ENCODE measurements at regions not wholly inside any gene's neighbourhood (a gene's known extent, or its start where the extent isn't known, plus 50 kb on each side); places are given as distances from the start of the nearest gene placed in this dataset.

DNA sequence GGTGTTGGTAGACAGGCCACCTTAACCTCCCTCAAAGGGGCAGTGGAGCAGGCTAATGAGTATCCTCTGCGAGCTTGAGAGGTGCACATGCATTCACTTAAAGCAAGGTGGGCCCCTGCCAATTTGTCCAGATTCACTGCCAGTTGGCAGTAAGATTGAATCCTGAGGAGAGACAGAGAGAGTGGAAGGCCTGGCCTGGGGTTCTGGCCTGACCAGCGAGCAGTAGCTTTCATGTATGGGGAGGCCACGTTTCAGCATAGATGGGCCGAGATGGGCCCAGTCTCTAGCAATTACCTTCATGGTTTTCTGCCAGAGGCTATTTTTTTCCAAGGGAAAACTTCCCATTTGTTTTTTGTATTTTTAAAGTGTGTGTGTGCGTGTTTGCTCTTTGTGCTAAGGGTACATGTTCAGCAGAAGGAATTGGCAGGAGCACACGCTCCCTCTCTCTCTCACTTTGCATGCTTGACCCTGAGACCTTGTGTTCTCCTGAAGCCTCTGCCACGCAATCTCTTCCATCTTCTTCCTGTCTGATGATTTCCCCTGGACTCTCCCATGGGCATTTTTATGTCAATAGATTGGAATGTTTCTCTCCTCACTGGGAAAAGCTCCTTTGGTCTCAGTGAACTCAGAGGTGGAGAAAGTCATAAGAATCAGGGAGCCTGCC lies 215.8 kb upstream of the SFRP2 start:
- Mint-ChIP-seq H3K4me3 (no peak overlapping the region), H3K36me3 (ENCODE audit: low read depth) (no peaks in the 10 kb centered on the region), H3K27ac (no peak overlapping the region), H3K27me3 (peaks cover 7% of the 10 kb centered on the region), H3K9me3 (no peaks in the 10 kb centered on the region), H3K4me1 (no peaks in the 10 kb centered on the region)
- no peak for ATAC-seq (replicated peaks)

DNA sequence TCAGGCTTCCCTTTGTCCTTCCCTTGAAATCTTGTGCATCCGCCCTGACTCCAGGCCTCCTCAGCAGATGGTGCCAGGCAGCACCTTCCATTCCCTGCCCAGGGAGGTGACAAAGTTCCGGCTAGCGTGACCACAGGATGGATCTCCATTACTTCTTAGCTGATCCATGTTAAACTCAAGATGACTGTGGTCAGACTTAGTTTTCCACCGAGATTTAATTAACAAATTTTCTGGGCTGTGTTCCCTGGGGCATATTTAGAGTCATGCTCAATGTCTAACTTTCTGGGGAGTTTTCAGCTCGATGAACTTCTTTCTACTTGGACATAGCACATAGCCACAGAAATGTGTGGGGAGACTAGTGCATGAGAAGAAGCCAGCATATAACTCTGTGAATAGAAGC lies 215.1 kb upstream of the SFRP2 start:
- no peaks in the 10 kb centered on the region for H3K9me3 Mint-ChIP-seq
- H3K27me3 Mint-ChIP-seq, result peaks cover 10% of the 10 kb centered on the region
- no peak overlapping the region for H3K4me3 Mint-ChIP-seq
- no peak for ATAC-seq (replicated peaks)
- H3K36me3 Mint-ChIP-seq (ENCODE audit: low read depth), result no peaks in the 10 kb centered on the region
- H3K4me1 Mint-ChIP-seq, result no peaks in the 10 kb centered on the region
- H3K27ac Mint-ChIP-seq, result no peak overlapping the region

DNA sequence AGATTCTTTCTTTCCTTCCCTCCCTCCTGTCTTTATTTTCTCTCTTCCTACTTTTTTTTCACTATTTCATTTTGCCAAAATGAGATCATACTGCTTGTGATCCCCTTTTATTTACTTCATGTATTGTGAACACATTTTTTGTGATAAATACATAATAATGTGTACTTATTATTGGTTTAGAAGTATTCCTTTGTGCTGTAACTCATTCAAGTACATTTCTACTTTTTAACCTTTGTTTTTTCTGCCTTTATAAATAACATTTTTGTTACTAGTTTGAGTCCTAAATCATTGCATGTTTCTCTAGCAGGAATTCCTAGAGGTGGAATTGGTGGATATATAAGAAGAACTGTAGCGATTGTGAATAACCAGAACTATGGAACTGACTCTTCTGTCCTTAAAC lies 214.5 kb upstream of the SFRP2 start:
- peaks cover 11% of the 10 kb centered on the region for H3K27me3 Mint-ChIP-seq
- H3K4me1 Mint-ChIP-seq, result no peaks in the 10 kb centered on the region
- H3K27ac Mint-ChIP-seq, result no peak overlapping the region
- no peak for ATAC-seq (replicated peaks)
- no peaks in the 10 kb centered on the region for H3K9me3 Mint-ChIP-seq
- no peak overlapping the region for H3K4me3 Mint-ChIP-seq
- H3K36me3 Mint-ChIP-seq (ENCODE audit: low read depth), result no peaks in the 10 kb centered on the region

DNA sequence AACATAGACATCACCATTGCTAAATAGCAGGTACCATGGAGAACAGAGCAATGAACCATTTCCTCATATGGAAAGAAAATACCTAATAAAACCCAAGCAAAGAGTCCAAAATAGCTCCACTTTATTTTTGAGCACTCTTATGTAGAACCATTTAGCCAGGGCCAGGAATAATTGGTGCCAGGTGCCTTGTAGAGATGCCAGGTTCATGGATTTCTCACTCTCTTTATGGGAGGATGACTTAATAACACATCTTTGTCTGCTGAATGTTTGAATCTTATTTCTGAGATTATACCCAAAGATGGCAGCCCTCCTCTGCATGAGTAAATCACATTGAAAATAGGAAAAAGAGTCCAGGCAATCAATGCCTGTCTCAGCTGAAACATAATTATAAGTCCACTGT lies 212.3 kb upstream of the SFRP2 start:
- Mint-ChIP-seq H3K4me1 (no peaks in the 10 kb centered on the region), H3K27ac (no peak overlapping the region), H3K27me3 (peaks cover 14% of the 10 kb centered on the region)

DNA sequence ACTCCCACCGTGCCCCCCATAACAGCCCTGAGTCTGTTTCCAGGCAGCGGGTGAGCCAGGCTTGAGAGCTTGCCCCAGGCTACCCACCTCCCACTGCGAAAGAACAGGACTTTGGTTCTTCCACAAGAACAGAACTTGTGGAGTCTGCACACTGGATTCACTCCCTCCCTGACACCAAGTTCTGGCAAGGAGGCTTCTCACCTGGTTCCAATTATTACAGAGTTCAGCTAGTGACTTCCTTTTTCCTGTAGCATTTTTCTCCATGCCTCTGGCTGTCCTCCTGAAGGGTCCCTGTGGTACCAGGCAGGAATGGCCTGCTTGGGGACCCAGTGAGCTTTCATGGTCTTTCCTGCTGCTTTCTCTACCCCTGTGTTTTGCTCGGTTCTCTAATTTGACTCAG lies 208.6 kb upstream of the SFRP2 start:
- Mint-ChIP-seq H3K36me3 (ENCODE audit: low read depth) (no peaks in the 10 kb centered on the region), H3K4me3 (no peak overlapping the region), H3K27ac (no peak overlapping the region), H3K27me3 (peaks cover 20% of the 10 kb centered on the region), H3K4me1 (no peaks in the 10 kb centered on the region), H3K9me3 (peaks cover 13% of the 10 kb centered on the region)
- no peak for ATAC-seq (replicated peaks)

More for the DNA sequence above, 212.3 kb upstream of the SFRP2 start:
- H3K36me3 Mint-ChIP-seq (ENCODE audit: low read depth), result no peaks in the 10 kb centered on the region
- no peak overlapping the region for H3K4me3 Mint-ChIP-seq
- H3K9me3 Mint-ChIP-seq, result peaks cover 6% of the 10 kb centered on the region
- ATAC-seq (replicated peaks), result no peak

DNA sequence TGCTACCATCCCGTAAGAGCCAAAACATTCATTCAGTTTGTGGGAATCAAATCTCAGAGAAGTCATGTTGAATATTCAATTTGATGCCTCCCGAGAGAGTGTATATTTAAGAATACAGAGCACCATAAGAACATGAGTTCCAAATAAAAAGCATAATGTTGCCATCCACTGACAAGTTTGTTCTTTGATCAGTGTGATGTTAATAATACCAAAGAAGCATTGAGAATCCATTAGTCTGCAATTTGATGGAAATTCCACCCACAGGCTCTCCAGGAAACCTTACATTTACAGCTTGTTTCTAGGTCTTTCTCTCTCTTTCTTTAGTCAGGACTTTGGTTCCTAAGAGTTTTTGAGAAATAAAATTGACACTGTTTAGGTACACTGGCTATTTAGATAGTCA lies 200.6 kb upstream of the SFRP2 start:
- Mint-ChIP-seq H3K4me1 (no peaks in the 10 kb centered on the region), H3K27me3 (peaks cover 12% of the 10 kb centered on the region), H3K9me3 (peaks cover 2% of the 10 kb centered on the region), H3K36me3 (ENCODE audit: low read depth) (no peaks in the 10 kb centered on the region), H3K27ac (no peak overlapping the region), H3K4me3 (no peak overlapping the region)
- ATAC-seq (replicated peaks), result no peak

DNA sequence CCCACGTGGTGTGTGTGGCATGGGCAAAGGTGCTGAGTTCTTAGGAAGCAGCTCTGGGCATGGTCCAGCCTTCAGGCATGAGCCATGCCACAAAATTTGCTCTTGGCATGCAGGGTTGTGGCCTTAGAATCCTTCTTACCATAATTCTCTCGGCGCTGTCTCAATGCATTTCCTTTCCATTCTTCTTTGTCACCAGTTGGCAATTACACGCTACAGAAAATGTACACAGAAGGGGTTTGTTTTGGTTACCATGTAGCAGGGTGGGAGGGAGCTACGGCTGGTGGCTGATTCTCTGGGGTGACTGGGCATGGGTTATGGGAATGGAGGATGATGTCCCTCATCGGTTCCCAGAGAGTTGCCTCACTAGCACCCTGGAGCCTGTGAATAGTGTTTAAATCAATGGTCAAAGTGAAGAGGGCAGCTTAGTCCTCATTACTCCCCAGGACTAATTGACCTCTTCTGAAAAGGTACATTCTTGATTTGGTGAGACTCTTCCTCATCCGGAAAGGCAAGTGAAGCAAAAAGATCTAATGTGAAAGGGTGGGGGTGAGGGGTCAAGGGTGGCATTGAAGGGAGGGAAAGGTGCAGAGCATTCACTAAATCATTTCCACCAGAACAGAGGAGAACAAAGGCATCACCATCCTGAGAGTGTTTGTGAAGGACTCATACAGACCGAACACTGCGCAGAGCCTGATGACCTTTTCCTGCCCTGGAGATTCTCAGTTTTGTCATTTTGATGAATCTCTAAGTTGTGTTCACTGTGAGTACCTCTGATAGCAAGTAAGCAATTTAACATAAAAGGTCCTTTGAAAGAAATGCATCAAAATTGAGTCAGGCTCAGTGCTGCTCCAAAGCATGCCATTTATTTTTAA lies 199.8 kb upstream of the SFRP2 start:
- Mint-ChIP-seq H3K9me3 (no peaks in the 10 kb centered on the region), H3K36me3 (ENCODE audit: low read depth) (no peaks in the 10 kb centered on the region), H3K27ac (no peak overlapping the region), H3K27me3 (peaks cover 10% of the 10 kb centered on the region), H3K4me3 (no peak overlapping the region), H3K4me1 (no peaks in the 10 kb centered on the region)
- ATAC-seq (replicated peaks), result no peak

DNA sequence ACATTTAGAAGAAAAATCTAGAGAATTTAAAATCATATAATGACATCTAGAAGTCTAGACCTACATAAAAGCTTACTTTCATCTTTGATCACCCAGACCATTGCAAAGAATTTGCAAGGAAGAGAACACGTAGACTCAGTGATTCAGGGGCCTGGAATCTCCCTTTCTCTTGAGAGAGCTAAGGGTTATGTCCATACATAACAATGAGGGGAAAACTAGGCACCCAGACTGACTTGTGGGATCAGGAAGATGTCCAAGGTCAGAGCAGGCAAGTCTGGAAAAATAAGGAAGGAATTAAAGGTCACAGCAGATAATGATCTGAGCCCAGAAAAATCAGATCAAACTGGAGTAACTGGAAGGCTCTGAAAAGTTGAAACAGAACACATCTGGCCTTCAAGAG lies 198.4 kb upstream of the SFRP2 start:
- no peaks in the 10 kb centered on the region for H3K4me1 Mint-ChIP-seq
- H3K27me3 Mint-ChIP-seq, result peaks cover 10% of the 10 kb centered on the region
- H3K27ac Mint-ChIP-seq, result no peak overlapping the region
- H3K4me3 Mint-ChIP-seq, result no peak overlapping the region
- ATAC-seq (replicated peaks), result no peak
- no peaks in the 10 kb centered on the region for H3K9me3 Mint-ChIP-seq
- H3K36me3 Mint-ChIP-seq (ENCODE audit: low read depth), result no peaks in the 10 kb centered on the region

DNA sequence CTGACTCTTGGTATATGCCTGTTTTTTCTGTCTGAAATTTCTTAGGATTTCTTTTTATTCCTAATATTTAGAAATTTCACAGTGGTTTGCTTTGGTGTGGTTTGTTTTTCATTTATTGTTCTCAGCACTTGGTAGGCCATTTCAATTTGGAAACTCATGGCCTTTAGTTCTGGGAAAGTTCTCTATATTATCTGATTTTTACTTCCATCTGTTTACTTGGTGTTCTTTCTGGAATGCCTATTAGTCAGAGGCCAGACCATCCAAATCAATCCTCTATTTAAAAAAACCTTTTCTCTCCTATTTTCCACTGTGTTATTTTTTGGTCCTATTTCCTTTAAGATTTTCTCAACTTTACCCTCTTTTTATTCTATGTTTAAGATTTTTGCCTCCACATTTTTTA lies 188.1 kb upstream of the SFRP2 start:
- no peak for ATAC-seq (replicated peaks)
- Mint-ChIP-seq H3K27me3 (no peaks in the 10 kb centered on the region), H3K36me3 (ENCODE audit: low read depth) (no peaks in the 10 kb centered on the region), H3K4me3 (no peak overlapping the region), H3K4me1 (no peaks in the 10 kb centered on the region), H3K27ac (no peak overlapping the region), H3K9me3 (peaks cover 11% of the 10 kb centered on the region)

DNA sequence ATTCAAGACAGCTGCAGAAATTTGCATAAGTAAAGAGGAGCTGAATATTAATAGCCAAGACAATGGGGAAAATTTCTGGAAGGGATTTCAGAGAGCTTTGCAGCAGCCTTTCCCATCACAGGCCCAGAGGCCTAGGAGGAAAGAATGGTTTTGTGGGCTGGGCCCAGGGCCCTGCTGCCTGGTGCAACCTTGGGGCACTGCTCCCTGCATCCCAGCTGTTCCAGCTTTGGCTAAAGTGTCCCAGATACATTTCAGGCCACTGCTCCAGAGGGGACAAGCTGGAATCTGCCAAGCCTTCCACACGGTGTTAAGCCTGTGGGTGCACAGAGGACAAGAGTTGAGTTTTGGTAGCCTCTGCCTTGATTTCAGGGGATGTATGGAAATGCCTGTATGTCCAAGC lies 185.6 kb upstream of the SFRP2 start:
- Mint-ChIP-seq H3K36me3 (ENCODE audit: low read depth) (no peaks in the 10 kb centered on the region), H3K9me3 (peaks cover 11% of the 10 kb centered on the region), H3K4me1 (no peaks in the 10 kb centered on the region), H3K27me3 (no peaks in the 10 kb centered on the region), H3K4me3 (no peak overlapping the region), H3K27ac (no peak overlapping the region)
- ATAC-seq (replicated peaks), result no peak

DNA sequence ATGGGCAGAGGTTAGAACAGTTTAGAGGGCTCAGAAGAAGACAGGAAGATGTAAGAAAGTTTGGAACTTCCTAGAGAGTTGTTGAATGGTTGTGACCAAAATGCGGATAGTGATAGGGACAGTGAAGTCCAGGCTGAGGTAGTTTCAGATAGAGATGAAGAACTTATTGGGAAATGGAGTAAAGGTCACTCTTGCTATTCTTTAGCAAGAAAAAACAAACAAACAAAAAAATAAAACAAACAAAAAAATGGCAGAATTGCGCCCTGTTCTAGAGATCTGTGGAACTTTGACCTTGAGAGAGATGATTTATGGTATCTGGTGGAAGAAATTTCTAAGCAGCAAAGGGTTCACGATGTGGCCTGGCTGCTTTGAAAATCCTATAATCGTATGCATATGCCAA lies 185.1 kb upstream of the SFRP2 start:
- Mint-ChIP-seq H3K4me3 (no peak overlapping the region), H3K9me3 (peaks cover 11% of the 10 kb centered on the region), H3K27ac (no peak overlapping the region), H3K4me1 (no peaks in the 10 kb centered on the region), H3K27me3 (no peaks in the 10 kb centered on the region), H3K36me3 (ENCODE audit: low read depth) (no peaks in the 10 kb centered on the region)
- ATAC-seq (replicated peaks), result no peak

DNA sequence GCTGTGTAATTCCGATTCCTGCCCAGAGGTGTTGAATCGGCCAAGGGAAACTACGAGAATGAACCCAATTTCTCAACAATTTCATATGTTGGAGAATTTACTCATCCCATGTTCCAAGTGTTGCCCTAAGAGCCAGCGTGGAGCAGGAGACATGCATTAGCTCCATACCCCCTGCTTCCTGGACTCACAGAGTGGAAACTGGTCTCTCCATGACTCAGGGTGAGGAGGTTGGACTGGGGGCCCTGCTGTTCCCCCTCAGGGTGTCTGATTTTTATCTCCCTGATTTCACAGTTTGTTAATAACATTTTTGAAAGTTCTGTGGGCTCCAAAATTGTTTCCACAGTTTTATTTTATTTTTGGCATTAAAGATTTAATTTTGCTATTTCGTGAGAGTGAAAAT lies 183.0 kb upstream of the SFRP2 start:
- no peak for ATAC-seq (replicated peaks)
- H3K27me3 Mint-ChIP-seq, result no peaks in the 10 kb centered on the region
- peaks cover 11% of the 10 kb centered on the region for H3K9me3 Mint-ChIP-seq
- H3K36me3 Mint-ChIP-seq (ENCODE audit: low read depth), result no peaks in the 10 kb centered on the region
- no peak overlapping the region for H3K27ac Mint-ChIP-seq
- H3K4me3 Mint-ChIP-seq, result no peak overlapping the region
- H3K4me1 Mint-ChIP-seq, result no peaks in the 10 kb centered on the region

DNA sequence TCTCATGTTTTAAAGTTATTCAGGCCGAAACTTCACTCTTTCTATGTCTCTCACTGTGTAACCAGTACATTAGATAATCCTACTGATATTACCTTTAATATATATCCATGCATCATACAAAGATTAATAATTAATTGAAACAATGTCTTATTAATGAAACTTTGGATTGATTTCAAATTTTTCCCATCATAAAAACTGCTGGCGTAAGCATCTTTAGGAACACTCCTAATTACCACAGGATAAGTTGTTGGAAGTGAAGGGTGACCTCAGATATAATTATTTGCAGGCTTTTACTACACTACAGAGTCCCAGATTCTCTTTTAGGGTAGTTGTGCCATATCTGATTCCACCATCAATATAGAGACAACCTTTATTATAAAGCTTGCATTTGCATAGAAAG lies 181.3 kb upstream of the SFRP2 start:
- peaks cover 6% of the 10 kb centered on the region for H3K9me3 Mint-ChIP-seq
- H3K27me3 Mint-ChIP-seq, result no peaks in the 10 kb centered on the region
- no peak overlapping the region for H3K27ac Mint-ChIP-seq
- ATAC-seq (replicated peaks), result no peak
- H3K36me3 Mint-ChIP-seq (ENCODE audit: low read depth), result no peaks in the 10 kb centered on the region
- no peak overlapping the region for H3K4me3 Mint-ChIP-seq
- H3K4me1 Mint-ChIP-seq, result no peaks in the 10 kb centered on the region

DNA sequence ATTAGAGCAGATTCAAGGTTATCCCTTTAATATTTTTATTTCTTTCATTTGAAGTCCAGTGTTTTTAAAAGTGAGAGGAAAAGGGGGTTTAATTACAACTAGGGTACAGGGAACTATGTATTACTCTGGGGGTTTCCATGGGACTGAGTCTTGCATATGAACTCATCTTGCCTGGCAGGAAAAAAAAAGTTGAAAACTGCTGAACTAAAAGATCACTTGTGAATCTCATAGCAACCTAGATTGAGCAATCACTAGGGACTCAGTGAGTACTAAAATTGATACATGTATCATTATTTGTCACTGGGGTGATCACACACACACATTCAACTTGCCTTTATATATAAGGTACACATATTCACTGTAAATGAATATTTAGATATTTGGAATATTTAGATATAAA lies 180.7 kb upstream of the SFRP2 start:
- ATAC-seq (replicated peaks), result no peak
- Mint-ChIP-seq H3K36me3 (ENCODE audit: low read depth) (no peaks in the 10 kb centered on the region), H3K9me3 (peaks cover 6% of the 10 kb centered on the region), H3K27ac (no peak overlapping the region), H3K4me1 (no peaks in the 10 kb centered on the region), H3K4me3 (no peak overlapping the region), H3K27me3 (no peaks in the 10 kb centered on the region)

DNA sequence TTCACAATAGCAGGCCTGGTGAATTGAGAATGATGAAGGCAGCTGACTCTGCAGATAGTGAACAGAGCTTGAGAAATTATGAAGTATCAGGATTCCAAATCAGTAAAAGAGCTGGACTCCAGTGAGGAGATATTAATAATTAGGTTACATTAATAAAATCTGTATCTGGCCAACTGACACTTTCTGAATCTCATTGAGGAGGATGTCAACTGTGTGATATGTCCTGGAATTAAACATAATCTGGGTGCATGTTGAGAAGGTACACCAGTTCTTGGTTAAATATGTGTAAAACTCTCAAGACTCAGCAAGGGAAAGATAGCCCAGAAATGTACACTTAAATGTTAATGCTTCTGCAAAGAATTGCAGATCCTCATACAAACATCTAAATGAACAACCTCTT lies 177.8 kb upstream of the SFRP2 start:
- no peak overlapping the region for H3K27ac Mint-ChIP-seq
- H3K9me3 Mint-ChIP-seq, result no peaks in the 10 kb centered on the region
- H3K4me1 Mint-ChIP-seq, result no peaks in the 10 kb centered on the region
- no peaks in the 10 kb centered on the region for H3K36me3 Mint-ChIP-seq (ENCODE audit: low read depth)
- H3K4me3 Mint-ChIP-seq, result no peak overlapping the region
- H3K27me3 Mint-ChIP-seq, result peaks cover 1% of the 10 kb centered on the region
- no peak for ATAC-seq (replicated peaks)
